ENCODE measurements at regions not wholly inside any gene's neighbourhood (a gene's known extent, or its start where the extent isn't known, plus 50 kb on each side); places are given as distances from the start of the nearest gene placed in this dataset.

DNA sequence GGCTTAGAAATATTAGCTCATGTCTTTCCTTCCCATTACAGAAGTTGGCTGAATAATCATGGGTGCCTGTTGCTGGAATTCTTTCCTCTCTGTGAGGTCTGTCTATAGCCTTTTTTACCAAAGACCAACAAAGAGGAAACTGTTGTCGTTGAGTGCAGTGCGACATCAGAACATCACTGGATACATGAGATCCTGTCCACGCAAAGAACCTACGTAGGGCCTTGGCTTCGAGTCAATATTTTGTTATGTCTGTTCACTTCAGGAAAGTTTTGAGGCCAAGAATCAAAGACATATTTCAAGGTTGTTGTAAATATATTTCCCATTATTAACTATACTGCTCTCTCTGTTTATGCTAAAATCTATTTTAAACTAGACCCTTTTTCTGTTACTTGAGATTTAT is 101.5 kb upstream of the IL12A start:
- intact Hi-C loops (cut with DNase I; ENCODE audit: low total_unique reads), result loop anchor here (5.0 kb wide), 1 partner anchor 120 kb away; no protein-coding TSS in a partner anchor
- TF ChIP-seq, protein P1, sequence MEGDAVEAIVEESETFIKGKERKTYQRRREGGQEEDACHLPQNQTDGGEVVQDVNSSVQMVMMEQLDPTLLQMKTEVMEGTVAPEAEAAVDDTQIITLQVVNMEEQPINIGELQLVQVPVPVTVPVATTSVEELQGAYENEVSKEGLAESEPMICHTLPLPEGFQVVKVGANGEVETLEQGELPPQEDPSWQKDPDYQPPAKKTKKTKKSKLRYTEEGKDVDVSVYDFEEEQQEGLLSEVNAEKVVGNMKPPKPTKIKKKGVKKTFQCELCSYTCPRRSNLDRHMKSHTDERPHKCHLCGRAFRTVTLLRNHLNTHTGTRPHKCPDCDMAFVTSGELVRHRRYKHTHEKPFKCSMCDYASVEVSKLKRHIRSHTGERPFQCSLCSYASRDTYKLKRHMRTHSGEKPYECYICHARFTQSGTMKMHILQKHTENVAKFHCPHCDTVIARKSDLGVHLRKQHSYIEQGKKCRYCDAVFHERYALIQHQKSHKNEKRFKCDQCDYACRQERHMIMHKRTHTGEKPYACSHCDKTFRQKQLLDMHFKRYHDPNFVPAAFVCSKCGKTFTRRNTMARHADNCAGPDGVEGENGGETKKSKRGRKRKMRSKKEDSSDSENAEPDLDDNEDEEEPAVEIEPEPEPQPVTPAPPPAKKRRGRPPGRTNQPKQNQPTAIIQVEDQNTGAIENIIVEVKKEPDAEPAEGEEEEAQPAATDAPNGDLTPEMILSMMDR (IDR thresholded peaks at IDR 0.05 in 8 of 11, conservative IDR thresholded peaks at IDR 0.05 in 3 of 11), result no peak
- TF ChIP-seq POLR2AphosphoS5 (IDR thresholded peaks at IDR 0.05) (no peak), POLR2A (IDR thresholded peaks at IDR 0.05) (no peak)
- Histone ChIP-seq H3K9me3 (no peaks in the 10 kb centered on the region), H3K27ac (no peak overlapping the region), H3K36me3 (peaks cover 0 to under 1% (median 0%) of the 10 kb centered on the region in 6 donors), H3K4me1 (peaks cover 0 to 34% (median 18%) of the 10 kb centered on the region in 6 donors), H3K4me3 (no peak overlapping the region), H3K27me3 (replicated peaks in 1 of 7) (no peaks in the 10 kb centered on the region)
- WGBS, 5 donors, result 77 to 86% (median 84%) methylated on average over 5 of the region's 5 CpGs
- DNase-seq, result no peak

DNA sequence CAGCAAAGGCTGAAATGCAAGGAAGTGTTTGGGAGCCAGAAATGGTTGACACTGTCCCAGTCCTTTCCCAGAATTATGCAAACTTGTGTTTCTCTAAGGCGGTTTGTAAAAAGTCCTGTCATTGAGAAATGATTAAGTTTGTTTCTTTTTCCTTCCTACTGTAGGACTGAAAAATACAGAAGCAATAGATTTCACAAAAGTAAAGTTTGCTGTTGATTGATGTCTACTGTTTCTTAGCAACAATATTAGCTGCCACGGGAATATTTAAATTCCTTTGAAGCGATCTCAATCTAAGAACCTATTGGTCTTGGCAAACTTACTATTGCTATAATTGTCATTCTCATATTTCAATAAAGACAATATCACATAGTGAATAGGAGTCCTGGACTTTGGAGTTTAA is 100.7 kb upstream of the IL12A start:
- intact Hi-C loops (cut with DNase I; ENCODE audit: low total_unique reads), result loop anchor here (5.0 kb wide), 1 partner anchor 119 kb away; no protein-coding TSS in a partner anchor

DNA sequence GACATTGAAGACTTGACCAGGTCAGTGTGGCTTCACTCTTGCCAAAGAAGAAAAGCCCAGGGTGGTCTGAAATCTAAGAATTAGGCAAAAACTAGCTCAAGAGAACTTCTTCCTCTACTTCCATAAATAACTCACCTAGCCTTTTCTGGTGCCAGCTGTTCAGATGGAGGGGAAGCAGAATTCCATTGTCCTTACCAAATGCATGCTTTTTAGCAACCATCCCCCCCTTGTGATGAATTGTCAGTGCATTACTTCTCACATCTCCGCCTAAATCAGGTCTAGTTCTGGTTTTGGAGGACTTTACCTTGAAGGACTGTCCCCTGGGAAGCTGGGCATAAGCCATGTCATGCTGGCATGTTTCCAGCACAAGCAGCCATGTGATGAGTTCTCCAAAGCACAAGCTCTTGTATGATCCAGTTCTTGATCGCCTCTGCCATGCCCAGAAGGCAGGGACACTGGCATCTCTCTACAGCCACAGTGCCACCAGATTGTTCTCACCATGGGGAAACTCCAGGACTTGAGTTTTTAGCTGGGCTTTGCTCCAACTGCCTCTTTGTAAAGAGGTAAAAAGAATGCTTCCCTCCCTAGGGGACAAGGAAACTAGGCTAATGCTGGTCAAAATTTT is 96.4 kb upstream of the IL12A start:
- Histone ChIP-seq H3K4me1 (peaks cover 0 to 8% (median 3%) of the 10 kb centered on the region in 6 donors), H3K27me3 (replicated peaks in 1 of 7) (no peaks in the 10 kb centered on the region), H3K4me3 (no peak overlapping the region), H3K9me3 (no peaks in the 10 kb centered on the region), H3K27ac (no peak overlapping the region), H3K36me3 (peaks cover 0 to 7% (median 0%) of the 10 kb centered on the region in 6 donors)
- WGBS, 5 donors, result 78 to 90% (median 82%) methylated on average over 2 of the region's 2 CpGs
- intact Hi-C loops (cut with DNase I; ENCODE audit: low total_unique reads), result no loop called here
- no peak for DNase-seq
- no peak for TF ChIP-seq POLR2A (IDR thresholded peaks at IDR 0.05)
- TF ChIP-seq, protein P1 (IDR thresholded peaks at IDR 0.05 in 8 of 11, conservative IDR thresholded peaks at IDR 0.05 in 3 of 11), result no peak

More for the DNA sequence above, 100.7 kb upstream of the IL12A start:
- Histone ChIP-seq H3K4me3 (no peak overlapping the region), H3K27ac (no peak overlapping the region), H3K9me3 (no peaks in the 10 kb centered on the region), H3K4me1 (peaks cover 0 to 27% (median 14%) of the 10 kb centered on the region in 6 donors), H3K36me3 (peaks cover 0 to 5% (median 0%) of the 10 kb centered on the region in 6 donors), H3K27me3 (replicated peaks in 1 of 7) (no peaks in the 10 kb centered on the region)
- 54 to 80% (median 65%) methylated on average over 3 of the region's 3 CpGs for WGBS, 5 donors
- DNase-seq, result no peak
- TF ChIP-seq POLR2A (IDR thresholded peaks at IDR 0.05) (no peak), POLR2AphosphoS5 (IDR thresholded peaks at IDR 0.05) (no peak)
- TF ChIP-seq, protein P1 (IDR thresholded peaks at IDR 0.05 in 8 of 11, conservative IDR thresholded peaks at IDR 0.05 in 3 of 11), result no peak

DNA sequence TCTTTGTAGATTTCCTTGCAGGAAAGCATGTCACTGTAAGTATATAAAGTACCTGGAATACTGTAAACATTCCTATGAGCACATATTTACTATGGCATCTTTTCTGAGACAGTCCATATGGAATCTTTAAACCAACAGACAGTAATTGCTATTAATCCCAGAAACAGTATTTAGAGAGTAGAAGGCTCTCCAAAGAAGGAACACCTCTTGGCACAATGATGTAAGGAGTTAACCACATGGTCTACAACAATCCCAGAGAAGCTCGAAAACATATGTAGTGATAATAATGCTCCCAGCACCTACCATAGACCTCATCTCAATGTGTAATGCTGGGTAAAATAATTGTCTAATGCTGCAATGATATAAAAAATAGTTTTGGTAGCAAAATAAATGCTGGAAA is 95.8 kb upstream of the IL12A start:
- TF ChIP-seq, protein P1 (IDR thresholded peaks at IDR 0.05 in 8 of 11, conservative IDR thresholded peaks at IDR 0.05 in 3 of 11), result no peak
- TF ChIP-seq POLR2A (IDR thresholded peaks at IDR 0.05), result no peak
- no peak for TF ChIP-seq POLR2AphosphoS5 (IDR thresholded peaks at IDR 0.05)
- H3K4me3 ChIP-seq, result no peak overlapping the region
- peaks cover 0 to 7% (median 0%) of the 10 kb centered on the region in 6 donors for H3K36me3 ChIP-seq
- peaks cover 0 to 8% (median 3%) of the 10 kb centered on the region in 6 donors for H3K4me1 ChIP-seq
- no peaks in the 10 kb centered on the region for H3K9me3 ChIP-seq
- 80 to 97% (median 88%) methylated on average over 1 of the region's 1 CpG for WGBS, 5 donors
- DNase-seq, result no peak
- H3K27ac ChIP-seq, result no peak overlapping the region
- intact Hi-C loops (cut with DNase I; ENCODE audit: low total_unique reads), result no loop called here
- H3K27me3 ChIP-seq (replicated peaks in 1 of 7), result no peaks in the 10 kb centered on the region

All from spleen (tissue), 11 donors.